Esophagus muscularis mucosa (tissue), 4 donors: ENCODE measurements at regions not wholly inside any gene's neighbourhood (a gene's known extent, or its start where the extent isn't known, plus 50 kb on each side); places are given as distances from the start of the nearest gene placed in this dataset.

Experiments
- CTCF ChIP-seq, 3 experiments: fragments of 200-600 bp in 2 of 3; fragments of 450-650 bp in 1 of 3; sonication (generic) in 2 of 3; IDR thresholded peaks; one replicate each; pipeline ENCODE4 v1.5.1; 2017 to 2019; ENCODE audit warnings: antibody characterized with exemption in 3 of 3, mild to moderate bottlenecking in 2 of 3, moderate library complexity in 1 of 3
- EP300 ChIP-seq: sonication (generic); formaldehyde crosslinking; IDR thresholded peaks from one replicate; pipeline ENCODE4 v1.6.1; 2017; ENCODE audit warnings: antibody characterized with exemption
- POLR2A ChIP-seq: fragments of 450-650 bp; IDR thresholded peaks from one replicate; pipeline ENCODE4 v1.6.1; 2017; ENCODE audit warnings: antibody characterized with exemption, moderate library complexity, mild to moderate bottlenecking, low read depth

GRCh38 chr4:151908734-151909497 lies 148.1 kb upstream of the GATB start:
- TF ChIP-seq POLR2A (no peak), CTCF (IDR thresholded peaks at IDR 0.05) (no peak), EP300 (no peak)
